Mesendoderm (in vitro differentiated cells): ENCODE measurements at regions not wholly inside any gene's neighbourhood (a gene's known extent, or its start where the extent isn't known, plus 50 kb on each side); places are given as distances from the start of the nearest gene placed in this dataset.
A peak's percentile ranks its signal among the peaks of the same experiment; 100 is the strongest.

ENCODE experiments used
- DNase-seq: peaks from one replicate; pipeline ENCODE4 v3.0.0; 2013
- H2AK5ac ChIP-seq: 2 replicates; pipeline ENCODE4 v1.6.1; 2013; ENCODE audit warnings: low read length, inconsistent platforms
- H2BK120ac ChIP-seq: 2 replicates; pipeline ENCODE4 v1.6.1; 2013; ENCODE audit warnings: low read depth, mild to moderate bottlenecking, low read length, moderate library complexity, mixed read lengths
- H2BK15ac ChIP-seq: replicated peaks from 2 replicates; pipeline ENCODE4 v1.6.1; 2013; ENCODE audit warnings: low read depth, mild to moderate bottlenecking, moderate library complexity
- H2BK5ac ChIP-seq: 2 replicates; pipeline ENCODE4 v1.6.1; 2013; ENCODE audit warnings: low read length, inconsistent platforms
- H3K18ac ChIP-seq: 2 replicates; pipeline ENCODE4 v1.6.1; 2013; ENCODE audit warnings: mild to moderate bottlenecking, low read length, mixed read lengths
- H3K23ac ChIP-seq: one replicate; pipeline ENCODE4 v1.6.1; 2013; ENCODE audit warnings: low read length
- H3K27ac ChIP-seq: 2 replicates; pipeline ENCODE4 v1.5.1; 2013; ENCODE audit warnings: low read depth, mild to moderate bottlenecking, inconsistent platforms, low read length, moderate library complexity
- H3K27me3 ChIP-seq: 2 replicates; pipeline ENCODE4 v1.6.1; 2013; ENCODE audit warnings: low read length, control low read depth, mild to moderate bottlenecking, inconsistent platforms; ENCODE audit not compliant: insufficient read depth, poor library complexity
- H3K36me3 ChIP-seq: 2 replicates; pipeline ENCODE4 v1.6.1; 2013; ENCODE audit warnings: low read length, inconsistent platforms; ENCODE audit not compliant: control insufficient read depth, insufficient read depth
- H3K4ac ChIP-seq: one replicate; pipeline ENCODE4 v1.6.1; 2013; ENCODE audit warnings: low read depth, mild to moderate bottlenecking, low read length, moderate library complexity
- H3K4me1 ChIP-seq: 2 replicates; pipeline ENCODE4 v1.6.1; 2013; ENCODE audit warnings: low read depth, low read length, inconsistent platforms; ENCODE audit not compliant: control insufficient read depth
- H3K4me2 ChIP-seq: 2 replicates; pipeline ENCODE4 v1.6.1; 2013; ENCODE audit warnings: low read length
- H3K4me3 ChIP-seq: 2 replicates; pipeline ENCODE4 v1.5.1; 2013; ENCODE audit warnings: mild to moderate bottlenecking, low read length
- H3K56ac ChIP-seq: one replicate; pipeline ENCODE4 v1.6.1; 2013; ENCODE audit warnings: low read length
- H3K79me1 ChIP-seq: 2 replicates; pipeline ENCODE4 v1.6.1; 2013; ENCODE audit warnings: low read length, inconsistent platforms
- H3K79me2 ChIP-seq: 2 replicates; pipeline ENCODE4 v1.6.1; 2013; ENCODE audit warnings: mild to moderate bottlenecking, low read length; ENCODE audit not compliant: control insufficient read depth, insufficient read depth
- H3K9ac ChIP-seq: 2 replicates; pipeline ENCODE4 v1.6.1; 2013; ENCODE audit warnings: low read length, inconsistent platforms
- H4K5ac ChIP-seq: one replicate; pipeline ENCODE4 v1.6.1; 2013; ENCODE audit warnings: low read length
- H4K8ac ChIP-seq: one replicate; pipeline ENCODE4 v1.6.1; 2013; ENCODE audit warnings: low read depth, mild to moderate bottlenecking, control low read depth, low read length, moderate library complexity
- WGBS: extraction: QIAGEN DNeasy Blood & Tissue Kit; methylation state at CpG from one replicate; pipeline ENCODE4 v1.1.7; 2013; ENCODE audit warnings: low lambda C conversion rate, missing lambda C conversion rate; ENCODE audit not compliant: insufficient coverage; ENCODE audit errors: extremely low coverage; 5-methylcytosine and 5-hydroxymethylcytosine counted together

- H3K18ac ChIP-seq: no peak overlapping the region
- H3K27ac ChIP-seq: no peak overlapping the region
- H4K5ac ChIP-seq: no peak overlapping the region
- no peaks in the 10 kb centered on the region for H3K79me1 ChIP-seq
- H2BK5ac ChIP-seq: no peak overlapping the region
- no peak overlapping the region for H3K4me2 ChIP-seq
- WGBS: no CpG with 5 or more reads among the region's 6 CpGs
- no peak overlapping the region for H3K4ac ChIP-seq
- H3K36me3 ChIP-seq: no peaks in the 10 kb centered on the region
- no peak overlapping the region for H4K8ac ChIP-seq
- H3K4me1 ChIP-seq: no peaks in the 10 kb centered on the region
- H3K4me3 ChIP-seq: no peak overlapping the region
- no peak overlapping the region for H2BK120ac ChIP-seq
- H2BK15ac ChIP-seq: no peak overlapping the region
- no peak overlapping the region for H3K23ac ChIP-seq
- H3K9ac ChIP-seq: no peak overlapping the region
- no peak for DNase-seq
- no peaks in the 10 kb centered on the region for H3K27me3 ChIP-seq
- H3K79me2 ChIP-seq: no peaks in the 10 kb centered on the region
- no peak overlapping the region for H2AK5ac ChIP-seq
- H3K56ac ChIP-seq: no peak overlapping the region
Measured at GRCh38 chr7:28312948-28313347, 99.4 kb upstream of the CREB5 start.

GRCh38 chr7:28314841-28315240, 97.5 kb upstream of the CREB5 start:
- Histone ChIP-seq H2BK15ac (no peak overlapping the region), H3K18ac (no peak overlapping the region), H2BK5ac (no peak overlapping the region), H3K79me2 (no peaks in the 10 kb centered on the region), H3K56ac (no peak overlapping the region), H3K4me1 (no peaks in the 10 kb centered on the region), H2AK5ac (no peak overlapping the region), H3K4me3 (no peak overlapping the region), H3K4me2 (no peak overlapping the region), H4K8ac (no peak overlapping the region), H3K36me3 (no peaks in the 10 kb centered on the region), H3K79me1 (no peaks in the 10 kb centered on the region), H3K23ac (no peak overlapping the region), H3K4ac (no peak overlapping the region), H3K27me3 (no peaks in the 10 kb centered on the region), H4K5ac (no peak overlapping the region), H3K9ac (no peak overlapping the region), H3K27ac (no peak overlapping the region), H2BK120ac (no peak overlapping the region)
- no CpG with 5 or more reads among the region's 3 CpGs for WGBS
- DNase-seq: peak; percentile 61

- no peak overlapping the region for H4K8ac ChIP-seq
- no peaks in the 10 kb centered on the region for H3K4me1 ChIP-seq
- no peak overlapping the region for H3K4me3 ChIP-seq
- H3K56ac ChIP-seq: no peak overlapping the region
- no peak overlapping the region for H3K18ac ChIP-seq
- H3K4ac ChIP-seq: no peak overlapping the region
- H3K4me2 ChIP-seq: no peak overlapping the region
- WGBS: no CpG with 5 or more reads among the region's 16 CpGs
- H2BK120ac ChIP-seq: no peak overlapping the region
- no peak overlapping the region for H3K27ac ChIP-seq
- H2AK5ac ChIP-seq: no peak overlapping the region
- no peaks in the 10 kb centered on the region for H3K36me3 ChIP-seq
- no peak overlapping the region for H3K9ac ChIP-seq
- H3K23ac ChIP-seq: no peak overlapping the region
- no peaks in the 10 kb centered on the region for H3K79me1 ChIP-seq
- no peaks in the 10 kb centered on the region for H3K27me3 ChIP-seq
- H2BK15ac ChIP-seq: no peak overlapping the region
- H4K5ac ChIP-seq: no peak overlapping the region
- H2BK5ac ChIP-seq: no peak overlapping the region
- peak; percentile 68 for DNase-seq
- no peaks in the 10 kb centered on the region for H3K79me2 ChIP-seq
Measured at GRCh38 chr7:28315565-28316410, 96.5 kb upstream of the CREB5 start.

- Histone ChIP-seq H3K27me3 (no peaks in the 10 kb centered on the region), H3K18ac (no peak overlapping the region), H3K4me2 (no peak overlapping the region)
Measured at GRCh38 chr7:28316489-28316888, 95.8 kb upstream of the CREB5 start.

GRCh38 chr7:28318101-28318762, 94.1 kb upstream of the CREB5 start:
- Histone ChIP-seq H3K56ac (no peak overlapping the region), H3K4me3 (no peak overlapping the region), H3K4ac (no peak overlapping the region), H3K27me3 (no peaks in the 10 kb centered on the region), H3K79me2 (no peaks in the 10 kb centered on the region), H3K4me1 (no peaks in the 10 kb centered on the region), H3K23ac (no peak overlapping the region), H3K27ac (no peak overlapping the region), H3K36me3 (no peaks in the 10 kb centered on the region), H3K4me2 (no peak overlapping the region), H2BK5ac (no peak overlapping the region), H4K5ac (no peak overlapping the region), H3K18ac (no peak overlapping the region), H2BK15ac (no peak overlapping the region), H4K8ac (no peak overlapping the region), H2AK5ac (no peak overlapping the region), H3K9ac (no peak overlapping the region), H3K79me1 (no peaks in the 10 kb centered on the region), H2BK120ac (no peak overlapping the region)
- DNase-seq: no peak
- WGBS: no CpG with 5 or more reads among the region's 3 CpGs

More at GRCh38 chr7:28316489-28316888, 95.8 kb upstream of the CREB5 start:
- H3K9ac ChIP-seq: no peak overlapping the region
- no peak overlapping the region for H3K27ac ChIP-seq
- no peak for DNase-seq
- no peak overlapping the region for H2BK120ac ChIP-seq
- H2BK15ac ChIP-seq: no peak overlapping the region
- no peak overlapping the region for H3K4me3 ChIP-seq
- H3K4ac ChIP-seq: no peak overlapping the region
- H3K79me1 ChIP-seq: no peaks in the 10 kb centered on the region
- WGBS: no CpG with 5 or more reads among the region's 3 CpGs
- H4K5ac ChIP-seq: no peak overlapping the region
- no peak overlapping the region for H3K56ac ChIP-seq
- no peak overlapping the region for H4K8ac ChIP-seq
- H2AK5ac ChIP-seq: no peak overlapping the region
- no peak overlapping the region for H2BK5ac ChIP-seq
- H3K23ac ChIP-seq: no peak overlapping the region
- H3K4me1 ChIP-seq: no peaks in the 10 kb centered on the region
- no peaks in the 10 kb centered on the region for H3K36me3 ChIP-seq
- H3K79me2 ChIP-seq: no peaks in the 10 kb centered on the region
